ENCODE measurements at regions not wholly inside any gene's neighbourhood (a gene's known extent, or its start where the extent isn't known, plus 50 kb on each side); places are given as distances from the start of the nearest gene placed in this dataset.

DNA sequence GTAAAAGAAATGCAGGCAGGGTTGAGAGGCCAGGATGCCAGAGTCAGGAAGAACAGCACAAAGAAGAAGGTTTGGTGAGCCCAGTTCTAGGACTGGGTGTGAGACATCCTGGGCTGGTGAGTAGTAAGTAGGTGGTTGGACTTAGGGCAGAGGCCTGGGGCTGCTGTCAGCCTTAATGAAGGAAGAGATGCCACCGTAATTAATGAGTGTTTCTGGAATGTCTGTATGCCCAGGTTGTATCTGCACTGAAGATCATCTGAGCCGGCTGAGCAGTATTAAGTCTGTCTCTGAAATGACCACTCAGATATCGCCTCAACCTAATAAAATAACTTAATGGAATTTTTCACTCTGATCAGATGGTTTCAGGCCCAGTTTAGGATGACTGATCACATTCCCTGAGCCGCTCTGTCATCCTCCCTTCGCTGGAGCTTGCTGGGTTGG lies 532.9 kb upstream of the IL12A start:
- DNase-seq (ENCODE audit: low spot score) = no peak
- Histone ChIP-seq H3K27ac (no peak overlapping the region), H3K4me3 (no peak overlapping the region)
- TF ChIP-seq, protein P1, sequence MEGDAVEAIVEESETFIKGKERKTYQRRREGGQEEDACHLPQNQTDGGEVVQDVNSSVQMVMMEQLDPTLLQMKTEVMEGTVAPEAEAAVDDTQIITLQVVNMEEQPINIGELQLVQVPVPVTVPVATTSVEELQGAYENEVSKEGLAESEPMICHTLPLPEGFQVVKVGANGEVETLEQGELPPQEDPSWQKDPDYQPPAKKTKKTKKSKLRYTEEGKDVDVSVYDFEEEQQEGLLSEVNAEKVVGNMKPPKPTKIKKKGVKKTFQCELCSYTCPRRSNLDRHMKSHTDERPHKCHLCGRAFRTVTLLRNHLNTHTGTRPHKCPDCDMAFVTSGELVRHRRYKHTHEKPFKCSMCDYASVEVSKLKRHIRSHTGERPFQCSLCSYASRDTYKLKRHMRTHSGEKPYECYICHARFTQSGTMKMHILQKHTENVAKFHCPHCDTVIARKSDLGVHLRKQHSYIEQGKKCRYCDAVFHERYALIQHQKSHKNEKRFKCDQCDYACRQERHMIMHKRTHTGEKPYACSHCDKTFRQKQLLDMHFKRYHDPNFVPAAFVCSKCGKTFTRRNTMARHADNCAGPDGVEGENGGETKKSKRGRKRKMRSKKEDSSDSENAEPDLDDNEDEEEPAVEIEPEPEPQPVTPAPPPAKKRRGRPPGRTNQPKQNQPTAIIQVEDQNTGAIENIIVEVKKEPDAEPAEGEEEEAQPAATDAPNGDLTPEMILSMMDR (IDR thresholded peaks at IDR 0.05) = no peak

DNA sequence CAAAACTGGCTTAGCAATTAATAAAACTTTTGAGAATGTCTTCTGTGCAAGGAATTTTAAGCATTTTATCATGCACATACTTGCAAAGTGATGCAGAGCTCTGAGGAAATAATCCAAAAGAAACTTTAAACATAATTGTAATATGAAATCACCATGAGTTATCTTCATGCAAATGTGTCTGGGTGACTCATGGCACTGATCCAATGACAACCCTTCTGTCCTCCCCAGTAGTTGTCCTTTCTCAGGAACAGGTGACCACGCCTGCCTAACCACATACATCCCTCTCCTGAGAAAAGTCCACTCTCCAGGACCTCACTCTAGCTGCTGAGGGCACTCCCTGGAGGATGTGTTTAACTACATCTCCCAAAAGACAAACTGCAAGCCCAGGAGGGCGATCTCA lies 530.6 kb upstream of the IL12A start:
- Histone ChIP-seq H3K4me3 (no peak overlapping the region), H3K27ac (no peak overlapping the region)
- TF ChIP-seq, protein P1 (IDR thresholded peaks at IDR 0.05) = no peak
- no peak for DNase-seq (ENCODE audit: low spot score)

- Histone ChIP-seq H3K27ac (no peak overlapping the region), H3K4me3 (no peak overlapping the region)
- TF ChIP-seq, protein P1 (IDR thresholded peaks at IDR 0.05) = no peak
- no peak for DNase-seq (ENCODE audit: low spot score)
These were observed 529.7 kb upstream of the IL12A start for GRCh38 chr3:159458982-159459381.

GRCh38 chr3:159472611-159473010 lies 516.0 kb upstream of the IL12A start:
- no peak for DNase-seq (ENCODE audit: low spot score)
- Histone ChIP-seq H3K27ac (no peak overlapping the region), H3K4me3 (no peak overlapping the region)
- TF ChIP-seq, protein P1 (IDR thresholded peaks at IDR 0.05) = no peak

- TF ChIP-seq, protein P1 (IDR thresholded peaks at IDR 0.05) = no peak
- no peak for DNase-seq (ENCODE audit: low spot score)
- no peak overlapping the region for H3K4me3 ChIP-seq
- no peak overlapping the region for H3K27ac ChIP-seq
These were observed 515.4 kb upstream of the IL12A start for GRCh38 chr3:159473206-159473605.

DNA sequence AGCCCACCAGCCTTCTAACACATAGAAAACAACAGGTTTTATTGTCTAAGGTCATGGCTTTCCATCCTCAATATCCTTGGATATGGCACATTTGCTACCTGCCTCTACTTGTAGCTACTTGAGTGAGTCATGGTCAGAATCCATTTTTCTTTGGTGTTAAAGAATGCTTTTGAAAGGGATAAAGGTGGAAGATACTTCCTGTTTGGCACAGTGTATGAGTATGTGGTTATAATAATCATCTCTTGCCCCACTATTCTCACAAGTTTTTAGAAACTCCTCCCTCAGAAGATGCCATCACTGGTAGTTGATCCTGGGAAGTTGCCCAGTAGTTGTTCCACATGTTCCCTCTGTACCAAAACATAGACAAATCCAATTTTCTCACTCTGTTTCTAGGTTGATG lies 508.6 kb upstream of the IL12A start:
- Histone ChIP-seq H3K27ac (no peak overlapping the region), H3K4me3 (no peak overlapping the region)
- TF ChIP-seq, protein P1 (IDR thresholded peaks at IDR 0.05) = no peak
- DNase-seq (ENCODE audit: low spot score) = no peak

DNA sequence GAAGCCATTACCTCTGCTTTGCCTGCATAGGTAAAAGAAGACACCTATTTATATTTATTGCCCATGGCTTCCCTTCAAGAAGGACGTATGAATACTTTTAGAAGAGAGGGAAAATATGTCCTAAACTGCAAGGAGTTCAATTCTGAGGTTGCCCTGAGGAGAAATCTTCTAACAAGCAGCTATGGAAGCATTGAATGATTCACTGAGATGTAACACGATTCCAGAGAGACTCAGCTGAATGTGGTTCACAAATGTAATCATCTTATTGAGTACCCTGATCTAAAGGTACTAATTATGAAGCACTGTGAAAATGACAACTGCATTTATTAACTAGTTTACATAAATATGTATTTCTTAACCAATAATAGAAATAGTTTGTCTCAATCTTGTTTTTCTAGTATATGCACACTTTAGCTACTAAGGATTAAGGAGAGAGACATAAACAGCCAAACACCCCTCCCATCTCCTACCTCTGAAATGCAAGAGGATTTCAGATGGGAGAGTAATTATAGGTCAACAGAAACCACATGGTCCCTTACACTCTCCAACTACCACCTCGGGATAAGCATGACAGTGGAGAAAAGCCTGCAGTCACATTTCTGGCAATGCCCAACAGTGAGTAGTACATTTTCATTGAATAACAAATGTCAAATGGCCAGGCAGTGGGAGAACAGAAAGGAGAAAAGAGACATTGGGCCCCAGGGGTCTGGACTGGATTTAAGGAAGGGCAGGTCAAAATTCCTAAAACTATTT lies 506.2 kb upstream of the IL12A start:
- no peak for DNase-seq (ENCODE audit: low spot score)
- H3K4me3 ChIP-seq = no peak overlapping the region
- TF ChIP-seq, protein P1 (IDR thresholded peaks at IDR 0.05) = no peak

More for the DNA sequence above, 506.2 kb upstream of the IL12A start:
- H3K27ac ChIP-seq = no peak overlapping the region

Data from coronary artery (tissue), 2 donors.